Spleen (tissue), 11 donors: ENCODE measurements at regions not wholly inside any gene's neighbourhood (a gene's known extent, or its start where the extent isn't known, plus 50 kb on each side); places are given as distances from the start of the nearest gene placed in this dataset.

Source experiments
- DNase-seq: peaks from one replicate; pipeline ENCODE4 v3.0.0-alpha.2; 2020
- H3K27ac ChIP-seq, 8 donors: fragments of 200-600 bp; sonication (generic) in 7 of 8; 1 replicate in 4 of 8; 2 replicates in 4 of 8; pipeline versions ENCODE4 v1.5.0 to v1.8.0; 2016 to 2021; ENCODE audit warnings: inconsistent platforms in 4 of 8, mild to moderate bottlenecking in 4 of 8, moderate library complexity in 1 of 8
- H3K27me3 ChIP-seq, 7 donors: fragments of 200-600 bp; sonication (generic) in 6 of 7; replicated peaks in 1 of 7; 1 replicate in 4 of 7; 2 replicates in 3 of 7; pipeline versions ENCODE4 v1.5.0 to v1.8.0; 2016 to 2021; ENCODE audit warnings: inconsistent platforms in 3 of 7, mild to moderate bottlenecking in 1 of 7
- H3K36me3 ChIP-seq, 6 donors: fragments of 200-600 bp; sonication (generic) in 5 of 6; 1 replicate in 4 of 6; 2 replicates in 2 of 6; pipeline versions ENCODE4 v1.5.0 to v1.8.0; 2016 to 2021; ENCODE audit warnings: inconsistent platforms in 2 of 6
- H3K4me1 ChIP-seq, 6 donors: fragments of 200-600 bp; sonication (generic) in 5 of 6; 1 replicate in 3 of 6; 2 replicates in 3 of 6; pipeline versions ENCODE4 v1.5.0 to v1.8.0; 2016 to 2021; ENCODE audit warnings: inconsistent platforms in 3 of 6
- H3K4me3 ChIP-seq, 8 donors: fragments of 200-600 bp; sonication (generic) in 7 of 8; 1 replicate in 4 of 8; 2 replicates in 4 of 8; pipeline versions ENCODE4 v1.5.0 to v1.8.0; 2016 to 2021; ENCODE audit warnings: inconsistent platforms in 4 of 8, mild to moderate bottlenecking in 4 of 8, moderate library complexity in 2 of 8
- H3K9me3 ChIP-seq, 8 donors: fragments of 200-600 bp; sonication (generic) in 7 of 8; 1 replicate in 4 of 8; 2 replicates in 4 of 8; pipeline versions ENCODE4 v1.5.0 to v1.8.0; 2016 to 2021; ENCODE audit warnings: inconsistent platforms in 4 of 8
- CTCF ChIP-seq, 11 experiments: fragments of 200-600 bp in 7 of 11; fragments of 450-650 bp in 4 of 11; sonication (generic) in 4 of 11; IDR thresholded peaks in 8 of 11; conservative IDR thresholded peaks in 3 of 11; 1 replicate in 7 of 11; 2 replicates in 4 of 11; pipeline versions ENCODE4 v1.4.0 to v1.8.0; 2016 to 2021; ENCODE audit warnings: antibody characterized with exemption in 11 of 11, inconsistent platforms in 4 of 11, mild to moderate bottlenecking in 1 of 11
- POLR2A ChIP-seq, 3 donors: fragments of 450-650 bp; IDR thresholded peaks; one replicate each; pipeline ENCODE4 v1.5.1; 2017; ENCODE audit warnings: antibody characterized with exemption in 3 of 3, mild to moderate bottlenecking in 1 of 3
- POLR2AphosphoS5 ChIP-seq, 3 donors: sonication (generic); formaldehyde crosslinking; IDR thresholded peaks; one replicate each; pipeline ENCODE4 v1.5.1; 2017; ENCODE audit warnings: antibody characterized with exemption in 3 of 3
- WGBS, 5 donors: extraction: QIAGEN DNeasy Blood & Tissue Kit in 3 of 5; methylation state at CpG; one replicate each; pipeline versions ENCODE4 v1.1.5 to v1.1.7; 2013 to 2018; 5-methylcytosine and 5-hydroxymethylcytosine counted together
- intact Hi-C: fragments of 100-400 bp; cut with DNase I; formaldehyde crosslinking; loops from one replicate; pipeline ENCODE4 v1.15.0; 2023; ENCODE audit warnings: low total_unique reads
- donor health status: healthy with polysubstance abuse.
- donor health status: DM: no; HTN: no; CAD: no; lungs with moderate emphysema.
- donor health status: DM: no; HTN: no; CAD: no.
- donor health status: Bipolar disorder and iron deficiency.
- donor health status: healthy.
- donor health status: DM: no; HTN: no; CAD: no.
- donor health status: DM: yes; HTN: yes; CAD: no.

GRCh38 chr3:30343067-30343831 lies 263.2 kb upstream of the TGFBR2 start:
- Histone ChIP-seq H3K4me3 (no peak overlapping the region), H3K4me1 (peaks cover 0 to 20% (median under 1%) of the 10 kb centered on the region in 6 donors), H3K27ac (peak overlapping the region in 7 of 8 donors; percentile 11 to 62 (median 51)), H3K9me3 (no peaks in the 10 kb centered on the region), H3K36me3 (no peaks in the 10 kb centered on the region), H3K27me3 (no peaks in the 10 kb centered on the region)
- no peak for DNase-seq
- TF ChIP-seq POLR2AphosphoS5 (IDR thresholded peaks at IDR 0.05) (no peak), CTCF (IDR thresholded peaks at IDR 0.05 in 8 of 11, conservative IDR thresholded peaks at IDR 0.05 in 3 of 11) (no peak), POLR2A (IDR thresholded peaks at IDR 0.05) (no peak)
- intact Hi-C loops: no loop called here
- 68 to 81% (median 75%) methylated on average over 4 of the region's 4 CpGs for WGBS, 5 donors

DNA sequence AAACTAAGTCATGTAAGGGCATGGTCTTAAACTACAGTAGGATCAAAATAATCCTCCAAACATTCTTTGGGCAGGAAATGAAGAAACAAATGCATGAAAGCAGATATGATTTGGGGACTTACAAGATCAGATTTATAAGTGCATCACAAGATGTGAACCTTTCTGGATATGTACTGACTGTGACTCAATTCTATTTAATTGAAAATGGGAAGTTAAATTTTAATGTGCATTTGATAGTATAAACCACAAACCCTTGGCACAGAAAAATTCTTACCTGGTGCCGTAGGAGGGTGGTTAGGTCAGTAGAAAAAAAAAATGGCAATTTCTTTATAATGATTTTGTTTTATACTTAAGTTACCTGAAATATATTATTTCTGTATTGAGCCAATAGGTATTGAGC lies 262.5 kb upstream of the TGFBR2 start:
- Histone ChIP-seq H3K4me1 (peaks cover 0 to 26% (median 2%) of the 10 kb centered on the region in 6 donors), H3K27ac (peak overlapping the region in 4 of 8 donors; percentile 13 to 54 (median 44)), H3K9me3 (no peaks in the 10 kb centered on the region), H3K4me3 (no peak overlapping the region), H3K27me3 (no peaks in the 10 kb centered on the region), H3K36me3 (no peaks in the 10 kb centered on the region)
- WGBS, 5 donors: 76 to 88% (median 80%) methylated on average over 1 of the region's 1 CpG
- intact Hi-C loops: no loop called here
- DNase-seq: no peak
- no peak for TF ChIP-seq POLR2A (IDR thresholded peaks at IDR 0.05)
- TF ChIP-seq POLR2AphosphoS5 (IDR thresholded peaks at IDR 0.05): no peak
- TF ChIP-seq CTCF (IDR thresholded peaks at IDR 0.05 in 8 of 11, conservative IDR thresholded peaks at IDR 0.05 in 3 of 11): no peak

DNA sequence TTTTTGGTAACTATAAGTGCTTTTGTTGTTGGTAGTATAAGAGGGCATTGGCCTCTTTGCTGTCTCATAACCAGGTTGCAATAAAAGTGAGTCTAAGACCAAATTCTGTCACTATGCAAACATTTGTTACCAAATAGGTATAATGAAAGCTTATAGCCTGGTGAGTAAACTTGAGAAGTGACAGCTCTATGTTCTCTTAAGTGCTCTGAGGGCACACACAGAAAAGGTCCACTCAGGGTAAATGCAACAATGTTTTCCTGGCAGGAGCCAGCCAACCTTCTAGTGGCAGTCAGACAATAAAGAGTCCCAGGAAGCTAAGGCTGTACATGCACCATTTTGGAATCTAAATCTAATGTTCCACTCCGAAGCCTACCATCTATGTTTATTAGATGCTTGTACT lies 262.1 kb upstream of the TGFBR2 start:
- Histone ChIP-seq H3K4me3 (no peak overlapping the region), H3K4me1 (peaks cover 0 to 30% (median 4%) of the 10 kb centered on the region in 6 donors), H3K27me3 (no peaks in the 10 kb centered on the region), H3K27ac (peak overlapping the region in 2 of 8 donors; percentile 37 to 51), H3K36me3 (no peaks in the 10 kb centered on the region), H3K9me3 (no peaks in the 10 kb centered on the region)
- DNase-seq: no peak
- WGBS, 5 donors: 90 to 100% (median 97%) methylated on average over 1 of the region's 1 CpG
- intact Hi-C loops: no loop called here
- TF ChIP-seq POLR2AphosphoS5 (IDR thresholded peaks at IDR 0.05) (no peak), CTCF (IDR thresholded peaks at IDR 0.05 in 8 of 11, conservative IDR thresholded peaks at IDR 0.05 in 3 of 11) (no peak)

- Histone ChIP-seq H3K9me3 (no peaks in the 10 kb centered on the region), H3K4me1 (peaks cover 0 to 41% (median 5%) of the 10 kb centered on the region in 6 donors), H3K27me3 (no peaks in the 10 kb centered on the region), H3K36me3 (no peaks in the 10 kb centered on the region), H3K4me3 (no peak overlapping the region), H3K27ac (no peak overlapping the region)
- intact Hi-C loops: no loop called here
- DNase-seq: no peak
- TF ChIP-seq POLR2A (IDR thresholded peaks at IDR 0.05): no peak
- TF ChIP-seq POLR2AphosphoS5 (IDR thresholded peaks at IDR 0.05): no peak
- TF ChIP-seq CTCF (IDR thresholded peaks at IDR 0.05 in 8 of 11, conservative IDR thresholded peaks at IDR 0.05 in 3 of 11): no peak
Observed at GRCh38 chr3:30346933-30347320, 259.5 kb upstream of the TGFBR2 start.
